NCI-H82 treated with DMSO at 0.1 percent for 48 hours (cell line): ENCODE measurements at regions not wholly inside any gene's neighbourhood (a gene's known extent, or its start where the extent isn't known, plus 50 kb on each side); places are given as distances from the start of the nearest gene placed in this dataset.

Experiments used
- DNase-seq: peaks from one replicate; lab custom pipeline; 2025; ENCODE audit not compliant: unreplicated experiment; lab: John Stamatoyannopoulos, UW

- no peak for DNase-seq
Observed at GRCh38 chr12:88782351-88782750, 202.1 kb upstream of the KITLG start.

DNA sequence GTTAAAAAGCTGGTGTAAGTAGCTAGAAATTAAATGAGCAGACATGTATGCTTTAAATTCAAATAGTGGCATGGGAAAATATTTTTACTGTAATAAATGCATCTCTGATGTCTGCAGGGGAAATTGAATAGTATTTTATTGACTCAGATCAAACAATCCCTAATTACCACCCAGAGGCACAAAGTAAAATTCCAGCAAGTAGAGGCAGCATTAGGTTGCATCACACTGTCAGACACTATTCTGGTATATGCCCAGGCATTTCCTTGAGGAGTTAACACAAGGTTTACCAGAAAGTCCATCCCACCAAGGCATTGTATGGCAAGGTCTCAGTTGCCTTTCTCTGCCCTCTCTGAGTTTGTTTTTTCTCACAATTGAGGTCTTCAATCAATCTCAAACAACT is 201.6 kb upstream of the KITLG start:
- DNase-seq: no peak

GRCh38 chr12:88778064-88778463 is 197.8 kb upstream of the KITLG start:
- peak; percentile 3 for DNase-seq

DNA sequence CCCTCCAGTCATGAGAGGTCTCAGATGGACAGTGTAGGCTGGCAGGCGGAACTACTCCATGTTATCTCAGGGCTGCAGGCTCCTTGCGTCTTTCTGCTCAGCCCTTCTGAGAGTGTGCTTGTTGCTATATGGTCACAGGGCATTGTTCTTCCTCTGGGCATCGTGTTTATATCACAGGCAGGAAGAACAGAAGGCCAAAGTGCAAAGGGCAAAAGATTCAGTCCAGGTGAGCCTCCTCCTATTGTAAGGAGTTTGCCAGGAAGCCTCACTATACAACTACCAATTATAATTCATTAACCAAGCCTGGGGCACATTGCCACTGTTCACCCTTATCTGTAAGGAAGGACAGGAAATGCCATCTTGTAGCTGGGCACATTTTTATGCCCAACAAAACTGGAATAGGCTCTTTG is 195.5 kb upstream of the KITLG start:
- no peak for DNase-seq

DNA sequence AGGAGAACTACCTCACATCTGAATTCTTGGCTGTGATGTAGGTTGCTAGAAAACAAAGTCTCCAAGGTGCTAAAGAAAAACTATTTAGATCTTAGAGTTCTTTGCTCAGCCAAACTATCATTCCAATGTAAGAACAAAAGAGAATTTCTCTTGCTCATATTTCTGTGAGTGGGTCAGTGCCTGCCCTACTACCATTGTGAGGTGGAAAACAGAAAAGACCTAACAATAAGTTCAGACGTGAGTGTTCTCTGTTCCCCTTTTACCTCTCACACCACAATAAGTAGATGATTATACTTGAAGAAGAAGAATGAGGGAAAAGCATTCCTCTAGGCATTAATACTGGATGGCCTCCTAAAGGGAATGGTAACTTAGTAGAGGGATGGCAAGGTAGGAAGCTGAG is 187.4 kb upstream of the KITLG start:
- no peak for DNase-seq

DNA sequence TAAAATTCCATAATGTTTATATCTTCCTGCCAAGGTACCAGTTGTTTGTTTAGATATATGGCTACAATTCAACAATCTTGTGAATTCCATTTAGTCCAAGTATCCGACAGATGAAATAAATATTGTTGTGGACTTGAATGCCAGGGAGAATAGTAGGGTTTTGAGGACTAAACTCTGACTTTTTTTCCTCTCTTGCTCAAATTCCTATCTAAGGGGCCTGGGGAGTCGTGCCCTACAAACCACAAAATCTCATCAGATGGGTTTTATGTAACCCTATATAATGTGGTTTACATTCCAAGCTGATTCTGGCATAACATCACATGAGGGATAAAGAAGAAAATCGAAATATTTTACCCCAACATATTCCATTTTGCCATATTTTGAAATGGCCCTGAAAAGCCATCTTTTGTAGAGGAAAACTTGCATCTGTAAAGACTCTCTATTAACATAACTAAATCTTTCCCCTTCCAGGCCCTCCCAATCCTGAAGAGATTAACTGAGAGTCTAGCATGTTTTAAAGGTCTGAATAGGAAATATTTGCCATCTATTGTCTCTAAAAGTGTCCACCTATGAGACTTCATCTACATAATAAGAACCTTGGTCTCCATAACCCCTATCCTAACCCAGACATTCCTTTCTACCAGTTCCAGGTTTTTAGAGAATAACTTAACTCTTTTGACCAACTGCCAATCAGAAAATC is 184.7 kb upstream of the KITLG start:
- no peak for DNase-seq

DNA sequence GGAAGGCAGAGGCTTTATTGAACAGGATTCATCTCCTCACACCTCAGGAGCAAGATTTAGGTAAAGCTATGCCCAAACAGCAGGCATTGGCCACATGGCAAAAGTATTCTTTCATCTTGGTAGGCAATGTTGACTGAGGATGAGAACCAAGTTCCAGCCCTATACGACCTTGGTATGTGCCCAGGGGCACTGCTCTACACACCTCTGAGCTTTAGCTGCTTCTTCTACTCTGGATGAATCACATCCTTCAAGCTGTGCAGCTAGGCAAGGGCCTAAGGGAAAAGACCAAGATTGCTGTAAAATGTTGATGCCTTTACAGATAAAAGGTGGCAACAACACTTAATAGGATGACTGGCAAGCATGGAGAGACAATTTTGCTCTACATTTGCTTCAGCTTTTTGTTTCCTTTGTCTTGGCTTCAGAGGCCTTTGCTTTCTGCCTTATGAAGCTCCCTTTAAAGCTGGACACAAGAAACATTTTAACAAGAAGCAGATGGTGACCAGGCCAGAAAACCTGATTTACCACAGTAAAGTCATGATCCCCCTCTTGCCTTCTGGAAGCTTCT is 183.3 kb upstream of the KITLG start:
- DNase-seq: no peak

DNA sequence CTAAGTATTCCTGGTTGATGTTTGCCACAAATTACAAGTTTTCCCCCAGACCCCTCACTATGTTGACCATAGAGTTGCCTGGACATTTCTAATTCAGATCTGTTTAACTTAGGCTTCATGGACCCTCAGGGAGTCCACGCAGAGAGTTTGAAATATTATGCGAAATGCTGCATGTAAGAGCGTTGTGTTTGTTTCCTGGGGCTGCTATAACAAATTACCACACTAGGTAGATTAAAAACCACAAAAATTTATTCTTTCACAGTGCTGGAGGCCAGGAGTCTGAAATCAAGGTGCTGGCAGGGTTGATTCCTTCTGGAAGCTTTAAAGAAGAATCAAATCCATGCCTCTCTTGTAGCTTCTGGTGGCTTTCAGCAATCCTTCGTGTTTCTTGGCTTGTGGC is 177.9 kb upstream of the KITLG start:
- no peak for DNase-seq

DNA sequence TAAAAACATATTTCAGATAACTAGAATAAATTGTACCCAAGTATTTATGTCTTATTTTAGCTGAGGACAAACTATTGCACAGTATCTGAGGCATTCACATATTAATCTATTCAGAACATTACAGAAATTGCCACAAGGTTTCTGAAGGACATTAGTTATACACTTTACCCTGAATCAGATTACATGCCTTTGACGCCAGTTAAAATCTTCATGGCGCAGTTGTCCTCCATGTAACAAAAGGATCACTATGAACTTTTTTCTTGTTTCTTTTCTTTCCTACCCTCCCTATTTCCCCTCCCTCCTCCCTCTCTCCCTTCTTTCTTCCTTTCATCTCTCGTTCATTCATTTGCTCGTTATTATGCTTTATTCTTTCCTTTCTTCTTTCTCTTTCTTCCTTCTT is 176.6 kb upstream of the KITLG start:
- no peak for DNase-seq

DNA sequence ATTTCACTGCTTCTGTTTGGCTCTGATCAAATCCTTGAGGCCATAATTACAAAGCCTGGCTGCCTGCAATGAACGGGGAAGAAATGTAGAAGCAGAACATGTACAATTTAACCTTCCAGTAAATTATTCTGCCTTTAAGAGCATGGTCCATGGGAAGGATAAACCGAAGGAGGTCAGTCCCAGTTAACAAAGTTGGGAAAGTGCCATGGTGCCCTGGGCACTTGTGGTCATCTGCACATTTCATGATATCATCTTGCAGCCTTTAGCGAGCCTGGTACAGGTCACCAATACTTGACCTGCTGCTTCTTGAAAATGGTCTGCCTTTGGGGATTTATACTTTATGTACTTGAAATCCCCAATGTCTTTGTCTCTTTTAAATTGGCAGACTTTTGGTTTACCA is 175.9 kb upstream of the KITLG start:
- DNase-seq: no peak

- no peak for DNase-seq
Observed at GRCh38 chr12:88753707-88754106, 173.4 kb upstream of the KITLG start.

DNA sequence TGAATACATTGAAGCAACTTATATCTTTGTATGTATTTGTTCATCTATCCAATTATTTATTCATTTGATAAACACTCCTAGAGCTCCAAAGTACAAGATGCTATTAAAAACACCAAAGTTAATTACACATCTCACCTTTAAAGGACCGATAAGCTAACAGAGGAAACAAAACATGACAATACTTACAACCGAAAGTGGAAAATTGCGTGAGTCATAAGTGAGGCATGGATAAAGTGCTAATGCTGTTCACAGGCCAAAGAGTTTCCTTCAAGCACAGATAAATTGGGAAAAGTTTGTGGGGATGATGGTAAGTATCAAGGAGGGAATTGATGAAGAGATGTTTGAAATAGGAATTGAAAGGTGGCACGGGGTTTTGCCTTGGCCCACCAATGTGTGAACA is 172.8 kb upstream of the KITLG start:
- no peak for DNase-seq

DNA sequence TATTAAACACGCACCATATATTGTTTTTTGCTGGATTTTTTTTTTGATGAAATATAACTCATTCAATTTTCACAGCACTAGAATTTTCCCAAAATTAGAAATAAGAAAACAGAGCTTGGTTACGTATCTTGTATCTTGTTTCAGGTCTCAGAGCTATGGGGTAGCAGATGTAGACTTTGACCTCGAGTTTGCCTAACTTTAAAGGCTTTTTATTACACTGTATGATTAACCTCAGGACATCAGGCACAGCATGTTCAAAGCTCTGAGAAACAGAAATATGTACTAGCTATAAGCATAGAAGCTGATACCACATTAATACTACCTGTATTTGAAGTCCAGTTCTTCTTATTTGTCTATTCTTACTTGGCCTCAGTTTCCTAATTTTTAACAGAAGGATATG is 171.9 kb upstream of the KITLG start:
- no peak for DNase-seq

- DNase-seq: peak; percentile 41
Observed at GRCh38 chr12:88750867-88751543, 170.7 kb upstream of the KITLG start.

DNA sequence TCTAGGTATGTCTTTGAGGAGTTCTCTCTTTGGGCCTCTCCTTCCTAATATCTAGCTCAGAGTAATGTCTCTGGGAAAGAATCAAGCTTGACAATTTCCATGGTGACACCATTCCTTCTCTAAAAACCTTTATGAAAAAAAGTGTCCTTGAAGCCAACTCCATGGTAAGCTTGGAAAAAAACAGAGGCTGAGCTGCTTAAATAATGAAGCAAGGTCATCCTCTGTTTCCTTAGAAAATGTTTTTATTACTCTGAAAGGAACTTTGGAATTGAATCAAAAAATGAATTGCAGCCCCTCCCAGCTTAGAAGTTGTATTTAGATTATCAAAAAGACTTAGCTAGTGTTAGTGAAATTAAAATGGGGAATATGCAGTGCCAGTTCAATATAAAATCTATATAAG is 166.1 kb upstream of the KITLG start:
- no peak for DNase-seq

- DNase-seq: no peak
Observed at GRCh38 chr12:88743946-88744685, 163.8 kb upstream of the KITLG start.

GRCh38 chr12:88737838-88738472 is 157.7 kb upstream of the KITLG start:
- no peak for DNase-seq

DNA sequence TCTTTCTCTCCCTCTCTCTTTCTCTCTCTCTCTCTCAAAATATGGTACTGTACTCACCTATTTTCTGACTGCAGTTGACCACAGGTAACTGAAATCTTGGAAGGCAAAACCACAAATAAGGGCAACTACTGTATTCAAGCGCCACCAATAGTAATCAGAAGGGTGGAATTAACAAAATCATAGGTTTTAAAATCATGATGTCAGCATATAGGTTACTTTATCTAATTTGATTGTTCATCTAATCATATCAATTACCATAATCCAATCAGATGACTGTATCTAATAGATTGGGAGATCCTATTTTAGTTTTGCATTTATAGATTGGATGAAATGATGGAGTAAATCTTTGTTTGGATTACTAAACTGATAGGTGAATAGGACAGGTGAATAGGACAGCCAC is 155.8 kb upstream of the KITLG start:
- DNase-seq: no peak

DNA sequence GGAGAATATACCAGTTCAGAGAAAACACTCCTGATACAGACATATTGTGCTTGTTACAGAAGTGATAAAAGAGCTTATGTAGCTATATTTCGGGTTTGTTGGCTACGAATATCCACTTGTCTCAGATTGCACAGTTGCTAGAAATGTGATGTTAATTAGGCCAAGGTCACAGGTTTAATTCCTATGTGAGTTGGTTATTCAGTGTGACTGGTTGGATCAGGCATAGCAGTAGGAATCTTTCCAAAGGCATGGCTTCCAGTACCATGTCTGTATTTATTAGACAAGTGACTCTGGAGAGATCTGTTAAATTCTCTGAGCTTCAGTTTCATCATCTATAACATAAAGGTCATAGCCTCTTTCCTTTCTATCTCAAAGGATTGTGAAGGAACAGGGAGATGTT is 152.7 kb upstream of the KITLG start:
- no peak for DNase-seq

- DNase-seq: no peak
Observed at GRCh38 chr12:88729196-88729595, 148.9 kb upstream of the KITLG start.
